Prostate gland (tissue), 2 donors: ENCODE measurements at regions not wholly inside any gene's neighbourhood (a gene's known extent, or its start where the extent isn't known, plus 50 kb on each side); places are given as distances from the start of the nearest gene placed in this dataset.

Source experiments
- POLR2A ChIP-seq: fragments of 450-650 bp; IDR thresholded peaks from one replicate; pipeline ENCODE4 v1.6.1; 2016; ENCODE audit warnings: antibody characterized with exemption, mild to moderate bottlenecking
- POLR2AphosphoS5 ChIP-seq: sonication (generic); formaldehyde crosslinking; IDR thresholded peaks from one replicate; pipeline ENCODE4 v1.6.1; 2017; ENCODE audit warnings: antibody characterized with exemption
- TF ChIP-seq, protein P1 (sequence below), 4 experiments: fragments of 200-600 bp in 2 of 4; fragments of 450-650 bp in 2 of 4; sonication (generic) in 2 of 4; IDR thresholded peaks; 1 replicate in 3 of 4; 2 replicates in 1 of 4; pipeline ENCODE4 v1.5.1; 2016 to 2019; ENCODE audit warnings: antibody characterized with exemption in 4 of 4, mild to moderate bottlenecking in 2 of 4, moderate library complexity in 2 of 4

DNA sequence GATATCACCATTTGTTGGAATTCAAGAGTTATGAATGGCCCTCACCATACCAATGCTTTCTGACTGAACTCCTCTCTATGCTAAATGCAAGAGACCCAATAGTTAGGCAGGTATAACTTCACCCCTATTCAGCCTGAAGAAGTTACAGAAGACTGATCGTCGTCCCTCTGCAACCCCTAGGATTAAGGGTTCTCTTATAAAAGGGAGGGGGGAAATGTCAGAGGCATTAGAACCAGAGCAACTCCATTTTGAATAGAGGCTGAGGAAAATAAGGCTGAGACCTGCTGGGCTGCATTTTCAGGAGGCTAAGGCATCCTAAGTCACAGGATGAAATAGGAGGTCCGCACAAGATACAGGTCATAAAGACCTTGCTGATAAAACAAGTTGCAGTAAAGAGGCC is 494.3 kb downstream of the SPRY1 start:
- TF ChIP-seq, protein P1, sequence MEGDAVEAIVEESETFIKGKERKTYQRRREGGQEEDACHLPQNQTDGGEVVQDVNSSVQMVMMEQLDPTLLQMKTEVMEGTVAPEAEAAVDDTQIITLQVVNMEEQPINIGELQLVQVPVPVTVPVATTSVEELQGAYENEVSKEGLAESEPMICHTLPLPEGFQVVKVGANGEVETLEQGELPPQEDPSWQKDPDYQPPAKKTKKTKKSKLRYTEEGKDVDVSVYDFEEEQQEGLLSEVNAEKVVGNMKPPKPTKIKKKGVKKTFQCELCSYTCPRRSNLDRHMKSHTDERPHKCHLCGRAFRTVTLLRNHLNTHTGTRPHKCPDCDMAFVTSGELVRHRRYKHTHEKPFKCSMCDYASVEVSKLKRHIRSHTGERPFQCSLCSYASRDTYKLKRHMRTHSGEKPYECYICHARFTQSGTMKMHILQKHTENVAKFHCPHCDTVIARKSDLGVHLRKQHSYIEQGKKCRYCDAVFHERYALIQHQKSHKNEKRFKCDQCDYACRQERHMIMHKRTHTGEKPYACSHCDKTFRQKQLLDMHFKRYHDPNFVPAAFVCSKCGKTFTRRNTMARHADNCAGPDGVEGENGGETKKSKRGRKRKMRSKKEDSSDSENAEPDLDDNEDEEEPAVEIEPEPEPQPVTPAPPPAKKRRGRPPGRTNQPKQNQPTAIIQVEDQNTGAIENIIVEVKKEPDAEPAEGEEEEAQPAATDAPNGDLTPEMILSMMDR (IDR thresholded peaks at IDR 0.05): no peak
- TF ChIP-seq POLR2AphosphoS5 (no peak), POLR2A (no peak)
